GM19438 (cell line): ENCODE measurements at regions not wholly inside any gene's neighbourhood (a gene's known extent, or its start where the extent isn't known, plus 50 kb on each side); places are given as distances from the start of the nearest gene placed in this dataset.
"Not testable (repeated sequence)": the region's sequence is repeated elsewhere in the genome, so short reads cannot be mapped to it uniquely, and the experiment has no call there.

Experiments used
- ATAC-seq: cut with Tn5 transposase; IDR thresholded peaks from one replicate; pipeline ENCODE4 v1.9.1; 2021; ENCODE audit warnings: low read depth; ENCODE audit not compliant: unreplicated experiment

- no peak for ATAC-seq
Measured at GRCh38 chr5:100693481-100693880, 158.3 kb downstream of the FAM174A start.

DNA sequence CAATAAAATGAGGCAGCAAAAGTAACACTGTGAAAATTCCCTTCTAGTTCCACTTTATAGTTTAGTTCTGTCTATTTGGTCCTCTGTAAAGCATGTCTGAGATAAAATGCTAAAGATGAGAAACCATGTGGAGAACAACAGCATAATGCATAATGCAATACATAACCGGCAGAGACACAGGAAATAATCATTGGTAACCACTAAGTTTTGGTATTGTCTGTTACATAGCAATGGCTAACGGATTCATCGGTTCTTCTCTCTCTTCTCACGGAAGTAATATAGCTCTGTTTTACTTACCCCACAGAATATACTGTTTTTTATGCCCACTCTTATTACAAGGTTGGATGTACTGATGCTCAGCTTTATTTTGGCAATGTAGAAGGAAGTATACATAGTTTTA, 158.9 kb downstream of the FAM174A start:
- ATAC-seq: no peak

DNA sequence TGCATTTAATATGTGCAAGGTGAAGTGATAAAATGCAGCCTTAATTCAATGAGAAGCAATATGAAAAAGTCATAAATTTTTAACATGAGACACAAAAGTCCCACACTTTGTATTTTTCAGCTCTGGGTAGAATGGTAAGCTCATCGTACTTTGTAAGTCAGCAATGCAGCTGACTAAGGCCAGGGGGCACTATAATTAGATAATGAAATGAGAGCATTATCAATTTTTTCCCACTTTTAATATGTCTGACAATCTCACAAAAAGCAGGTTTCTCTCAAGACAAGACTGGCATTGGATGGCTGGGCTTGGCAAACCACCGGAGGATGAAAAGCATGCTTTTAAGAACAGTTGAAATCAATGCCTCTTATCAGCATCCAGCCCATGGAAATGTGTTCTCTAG, 162.8 kb downstream of the FAM174A start:
- no peak for ATAC-seq

- no peak for ATAC-seq
Measured at GRCh38 chr5:100706776-100707175, 171.6 kb downstream of the FAM174A start.

DNA sequence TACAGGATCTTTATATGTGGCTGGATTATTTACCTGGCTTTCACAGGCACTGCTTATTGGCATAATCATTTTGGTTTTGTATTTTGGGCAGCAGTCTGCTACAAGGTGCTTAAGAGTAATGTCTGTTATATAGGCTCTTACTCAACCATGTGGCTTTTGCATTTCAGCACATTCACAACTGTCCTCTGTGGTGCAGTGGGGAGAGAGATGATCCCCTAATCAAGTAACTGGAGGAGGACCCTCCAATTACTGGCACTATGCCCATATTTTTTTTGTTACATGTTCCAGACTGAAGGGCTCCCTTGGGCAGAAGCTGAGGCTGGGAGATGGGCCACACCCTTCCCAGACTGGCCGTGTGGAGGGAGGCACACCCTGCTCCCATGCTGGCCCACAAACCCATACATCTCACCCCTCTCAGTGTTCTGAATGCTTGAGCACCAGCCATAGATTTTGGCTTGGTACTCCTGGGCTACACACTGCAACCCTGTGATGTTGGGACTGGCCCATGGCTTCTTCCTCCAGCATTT, 173.5 kb downstream of the FAM174A start:
- no peak for ATAC-seq

DNA sequence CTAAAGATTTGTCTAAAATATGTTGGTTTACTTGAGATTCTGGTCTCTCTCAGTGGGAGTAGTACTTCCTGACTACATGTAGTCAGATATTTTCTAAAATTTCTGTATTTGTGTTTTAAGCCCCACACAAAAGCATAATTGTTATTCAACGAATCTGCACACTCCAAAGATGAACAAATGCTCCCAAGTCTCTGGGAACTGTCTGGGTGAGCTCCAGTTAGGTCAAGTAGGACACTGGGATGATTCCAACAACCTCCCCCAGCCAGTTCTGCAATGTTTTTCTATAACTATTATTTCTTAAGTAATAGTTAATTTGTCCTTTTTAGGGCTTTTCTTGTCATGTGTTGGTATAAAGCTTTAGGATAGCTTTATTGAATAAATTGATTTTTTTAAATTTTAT, 174.6 kb downstream of the FAM174A start:
- ATAC-seq: no peak

DNA sequence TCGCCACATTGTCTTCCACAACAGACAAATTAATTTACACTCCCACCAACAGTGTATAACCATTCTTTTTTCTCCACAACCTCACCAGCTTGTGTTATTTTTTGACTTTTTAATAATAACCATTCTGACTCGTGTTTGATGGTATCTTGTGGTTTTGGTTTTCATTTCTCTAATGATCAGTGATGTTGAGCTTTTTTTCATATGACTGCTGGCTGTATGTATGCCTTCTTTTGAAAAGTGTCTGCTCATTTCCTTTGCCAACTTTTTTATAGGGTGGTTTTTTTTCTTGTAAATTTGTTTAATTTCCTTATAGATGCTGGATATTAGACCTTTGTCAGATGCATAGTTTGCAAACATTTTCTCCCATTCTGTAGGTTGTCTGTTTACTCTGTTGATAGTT, 179.6 kb downstream of the FAM174A start:
- ATAC-seq: not testable (repeated sequence)

GRCh38 chr5:100722657-100723056, 180.4 kb downstream of the ST8SIA4 start:
- no peak for ATAC-seq

- no peak for ATAC-seq
Measured at GRCh38 chr5:100723229-100723628, 179.9 kb downstream of the ST8SIA4 start.

- ATAC-seq: no peak
Measured at GRCh38 chr5:100726116-100726515, 177.0 kb downstream of the ST8SIA4 start.

DNA sequence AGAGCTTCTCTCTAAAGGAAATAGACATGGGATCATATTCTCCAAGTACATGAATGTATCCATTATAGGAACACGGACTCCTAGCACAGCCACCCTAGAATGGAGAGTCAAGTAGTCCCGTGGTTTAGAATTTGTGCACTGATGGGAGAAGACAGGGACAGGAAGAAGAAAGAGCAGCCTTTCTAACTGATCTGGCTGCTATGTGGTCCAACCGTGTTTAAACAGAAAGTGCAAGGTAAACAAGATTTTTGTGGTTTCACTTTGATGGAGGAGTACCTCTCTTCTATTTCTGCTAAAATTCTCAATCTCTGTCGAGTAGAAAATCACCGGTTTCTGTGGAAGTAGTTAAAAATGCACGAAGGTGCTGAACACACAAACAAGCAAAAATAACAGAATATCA, 171.3 kb downstream of the ST8SIA4 start:
- ATAC-seq: peak; percentile 96

GRCh38 chr5:100746730-100747129, 156.4 kb downstream of the ST8SIA4 start:
- peak; percentile 90 for ATAC-seq

GRCh38 chr5:100749771-100750284, 153.3 kb downstream of the ST8SIA4 start:
- ATAC-seq: no peak

GRCh38 chr5:100755435-100755834, 147.6 kb downstream of the ST8SIA4 start:
- no peak for ATAC-seq
